ENCODE measurements at regions not wholly inside any gene's neighbourhood (a gene's known extent, or its start where the extent isn't known, plus 50 kb on each side); places are given as distances from the start of the nearest gene placed in this dataset.
"Not testable (repeated sequence)": the region's sequence is repeated elsewhere in the genome, so short reads cannot be mapped to it uniquely, and the experiment has no call there.

DNA sequence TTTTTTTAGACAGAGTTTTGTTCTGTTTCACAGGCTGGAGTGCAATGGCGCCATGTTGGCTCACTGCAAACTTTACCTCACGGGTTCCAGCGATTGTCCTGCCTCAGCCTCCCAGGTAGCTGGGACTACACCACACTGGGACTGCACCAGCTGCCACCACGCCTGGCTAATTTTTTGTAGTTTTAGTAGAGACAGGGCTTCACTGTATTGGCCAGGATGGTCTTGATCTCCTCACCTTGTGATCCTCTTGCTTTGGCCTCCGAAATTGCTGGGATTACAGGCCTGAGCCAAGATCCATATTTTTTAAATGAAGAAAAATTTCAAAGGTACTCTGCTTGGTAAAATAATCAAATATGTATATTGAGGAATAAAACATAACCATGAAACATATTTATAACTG lies 195.8 kb upstream of the TPTE start:
- not testable (repeated sequence) for H3K9me3 ChIP-seq (replicated peaks); H3K4me3 ChIP-seq; H3K36me3 ChIP-seq; H3K27me3 ChIP-seq (replicated peaks); H3K4me1 ChIP-seq (replicated peaks); H3K27ac ChIP-seq
- peak; percentile 80 to 89 for DNase-seq (ENCODE audit: low read depth in 1 of 2, low spot score in 2 of 2)

GRCh38 chr21:10326146-10326545 lies 195.2 kb upstream of the TPTE start:
- H3K4me1 ChIP-seq (replicated peaks); H3K36me3 ChIP-seq; H3K9me3 ChIP-seq (replicated peaks); H3K27me3 ChIP-seq (replicated peaks); DNase-seq (ENCODE audit: low read depth in 1 of 2, low spot score in 2 of 2); H3K4me3 ChIP-seq; H3K27ac ChIP-seq: not testable (repeated sequence)

GRCh38 chr21:10328646-10329045 lies 192.7 kb upstream of the TPTE start:
- not testable (repeated sequence) for H3K4me3 ChIP-seq; H3K27me3 ChIP-seq (replicated peaks); H3K36me3 ChIP-seq; H3K4me1 ChIP-seq (replicated peaks); DNase-seq (ENCODE audit: low read depth in 1 of 2, low spot score in 2 of 2); H3K27ac ChIP-seq; H3K9me3 ChIP-seq (replicated peaks)

GRCh38 chr21:10330641-10331119 lies 190.7 kb upstream of the TPTE start:
- not testable (repeated sequence) for H3K36me3 ChIP-seq; H3K4me3 ChIP-seq; H3K27me3 ChIP-seq (replicated peaks); H3K27ac ChIP-seq; H3K4me1 ChIP-seq (replicated peaks); H3K9me3 ChIP-seq (replicated peaks); DNase-seq (ENCODE audit: low read depth in 1 of 2, low spot score in 2 of 2)

DNA sequence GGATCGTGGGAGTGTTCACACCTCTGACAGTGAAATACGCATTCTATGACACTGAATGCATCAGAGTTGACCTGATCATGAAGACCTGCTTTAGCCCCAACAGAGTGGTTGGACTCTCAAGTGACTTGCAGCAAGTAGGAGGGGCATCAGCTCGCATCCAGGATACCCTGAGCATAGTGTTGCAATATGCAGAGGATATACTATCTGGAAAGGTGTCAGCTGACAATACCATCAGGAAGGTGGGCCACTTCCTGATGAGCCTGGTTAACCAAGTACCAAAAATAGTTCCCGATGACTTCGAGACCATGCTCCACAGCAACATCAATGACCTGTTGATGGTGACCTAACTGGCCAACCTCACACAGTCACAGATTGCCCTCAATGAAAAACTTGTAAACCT lies 190.2 kb upstream of the TPTE start:
- H3K4me1 ChIP-seq (replicated peaks); H3K27me3 ChIP-seq (replicated peaks); H3K9me3 ChIP-seq (replicated peaks); DNase-seq (ENCODE audit: low read depth in 1 of 2, low spot score in 2 of 2); H3K27ac ChIP-seq; H3K4me3 ChIP-seq; H3K36me3 ChIP-seq: not testable (repeated sequence)

- H3K36me3 ChIP-seq; H3K4me3 ChIP-seq; H3K27me3 ChIP-seq (replicated peaks); H3K4me1 ChIP-seq (replicated peaks); H3K9me3 ChIP-seq (replicated peaks); DNase-seq (ENCODE audit: low read depth in 1 of 2, low spot score in 2 of 2); H3K27ac ChIP-seq: not testable (repeated sequence)
Observed at GRCh38 chr21:10332935-10333334, 188.4 kb upstream of the TPTE start.

GRCh38 chr21:10334391-10334790 lies 187.0 kb upstream of the TPTE start:
- not testable (repeated sequence) for H3K27me3 ChIP-seq (replicated peaks); H3K9me3 ChIP-seq (replicated peaks); H3K27ac ChIP-seq; H3K4me3 ChIP-seq; H3K36me3 ChIP-seq; H3K4me1 ChIP-seq (replicated peaks); DNase-seq (ENCODE audit: low read depth in 1 of 2, low spot score in 2 of 2)

DNA sequence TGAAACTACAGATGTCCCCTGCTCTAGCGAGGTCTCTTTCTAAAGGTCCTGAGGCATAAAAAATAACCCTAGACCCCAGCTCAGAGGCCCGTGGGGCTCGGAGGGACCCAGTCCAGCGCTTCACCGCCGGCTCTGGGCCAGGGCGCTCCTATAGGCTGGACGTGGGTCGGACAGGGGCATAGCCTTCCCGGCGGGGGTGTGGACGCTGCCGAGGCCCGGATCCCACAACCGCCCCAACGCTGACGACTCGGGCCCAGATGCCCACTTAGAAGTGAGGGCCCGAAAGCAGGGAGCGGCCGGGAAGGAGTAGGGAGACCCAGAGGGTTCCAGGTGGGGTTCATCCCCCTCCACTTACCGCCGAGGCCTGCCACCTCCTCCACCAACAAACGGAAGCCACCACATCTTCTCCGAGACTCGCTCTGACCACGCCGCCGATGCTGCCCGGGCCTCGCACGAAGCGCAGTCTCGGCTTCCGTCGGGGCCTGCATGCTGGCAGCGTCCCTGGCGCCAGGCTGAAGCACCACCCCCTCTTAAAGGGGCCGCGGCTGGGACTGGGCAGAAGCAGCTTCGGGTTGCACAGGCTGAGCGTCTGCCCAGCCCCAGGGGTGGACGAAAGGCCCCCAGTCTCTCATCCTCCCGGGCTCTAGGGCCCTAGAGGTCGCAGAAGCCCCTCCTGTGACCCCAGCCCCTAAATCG lies 179.0 kb upstream of the TPTE start:
- not testable (repeated sequence) for H3K9me3 ChIP-seq (replicated peaks)

GRCh38 chr21:10343146-10343935 lies 178.0 kb upstream of the TPTE start:
- peak in 1 of 2 experiments; percentile 57 for DNase-seq (ENCODE audit: low read depth in 1 of 2, low spot score in 2 of 2)
- H3K9me3 ChIP-seq (replicated peaks); H3K36me3 ChIP-seq; H3K27me3 ChIP-seq (replicated peaks); H3K4me3 ChIP-seq; H3K27ac ChIP-seq; H3K4me1 ChIP-seq (replicated peaks): not testable (repeated sequence)

More for the DNA sequence above, 179.0 kb upstream of the TPTE start:
- H3K36me3 ChIP-seq; H3K27ac ChIP-seq; H3K4me3 ChIP-seq; H3K27me3 ChIP-seq (replicated peaks); H3K4me1 ChIP-seq (replicated peaks); DNase-seq (ENCODE audit: low read depth in 1 of 2, low spot score in 2 of 2): not testable (repeated sequence)

DNA sequence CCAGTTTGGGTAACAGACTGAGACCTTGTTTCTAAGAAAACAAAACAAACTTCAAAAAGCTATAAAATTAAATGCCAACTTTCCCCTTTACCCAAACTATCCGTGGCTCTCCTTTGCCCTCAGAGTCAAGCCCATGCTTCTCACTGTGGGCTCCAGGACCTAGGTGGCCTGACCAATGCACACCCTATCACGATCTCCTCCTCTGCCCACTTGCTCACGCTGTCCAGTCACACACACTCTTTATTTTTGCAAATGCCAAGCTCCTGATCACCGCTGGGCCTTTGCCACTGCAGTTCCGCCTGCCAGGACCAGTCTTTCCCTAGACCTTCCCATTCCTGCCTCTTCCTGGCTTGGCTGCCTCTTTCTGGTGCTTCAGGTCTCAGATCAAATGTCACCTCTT lies 177.1 kb upstream of the TPTE start:
- H3K27me3 ChIP-seq (replicated peaks); H3K27ac ChIP-seq; H3K9me3 ChIP-seq (replicated peaks); DNase-seq (ENCODE audit: low read depth in 1 of 2, low spot score in 2 of 2); H3K4me1 ChIP-seq (replicated peaks); H3K4me3 ChIP-seq; H3K36me3 ChIP-seq: not testable (repeated sequence)

DNA sequence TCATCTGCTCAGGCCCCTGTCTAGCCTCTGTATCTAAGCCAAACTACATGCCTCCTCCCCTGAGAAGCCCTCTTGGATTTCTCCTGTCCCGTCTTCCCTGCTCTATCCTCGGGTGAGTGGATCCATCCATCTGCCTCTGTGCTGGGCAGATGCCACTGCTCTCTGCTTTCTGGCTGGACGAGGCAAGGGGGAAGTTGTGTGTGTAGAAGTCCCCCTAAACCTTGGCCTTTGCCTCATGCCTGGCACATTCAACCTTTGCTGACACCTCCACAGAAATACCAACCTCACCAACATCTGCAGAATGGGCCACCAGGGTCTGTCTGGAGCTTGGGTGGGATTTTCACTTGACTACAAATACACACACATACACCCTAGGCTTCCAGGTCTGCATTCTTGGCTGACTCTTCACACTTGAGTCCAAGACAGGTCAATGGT lies 176.2 kb upstream of the TPTE start:
- not testable (repeated sequence) for H3K27me3 ChIP-seq (replicated peaks); H3K4me1 ChIP-seq (replicated peaks); H3K36me3 ChIP-seq; H3K9me3 ChIP-seq (replicated peaks); H3K4me3 ChIP-seq; DNase-seq (ENCODE audit: low read depth in 1 of 2, low spot score in 2 of 2); H3K27ac ChIP-seq

GRCh38 chr21:10346249-10346648 lies 175.1 kb upstream of the TPTE start:
- not testable (repeated sequence) for DNase-seq (ENCODE audit: low read depth in 1 of 2, low spot score in 2 of 2); H3K27me3 ChIP-seq (replicated peaks); H3K27ac ChIP-seq; H3K4me1 ChIP-seq (replicated peaks); H3K36me3 ChIP-seq; H3K9me3 ChIP-seq (replicated peaks); H3K4me3 ChIP-seq

GRCh38 chr21:10346933-10347615 lies 174.3 kb upstream of the TPTE start:
- not testable (repeated sequence) for H3K4me1 ChIP-seq (replicated peaks); H3K27ac ChIP-seq; H3K36me3 ChIP-seq; H3K4me3 ChIP-seq; H3K9me3 ChIP-seq (replicated peaks); DNase-seq (ENCODE audit: low read depth in 1 of 2, low spot score in 2 of 2); H3K27me3 ChIP-seq (replicated peaks)

DNA sequence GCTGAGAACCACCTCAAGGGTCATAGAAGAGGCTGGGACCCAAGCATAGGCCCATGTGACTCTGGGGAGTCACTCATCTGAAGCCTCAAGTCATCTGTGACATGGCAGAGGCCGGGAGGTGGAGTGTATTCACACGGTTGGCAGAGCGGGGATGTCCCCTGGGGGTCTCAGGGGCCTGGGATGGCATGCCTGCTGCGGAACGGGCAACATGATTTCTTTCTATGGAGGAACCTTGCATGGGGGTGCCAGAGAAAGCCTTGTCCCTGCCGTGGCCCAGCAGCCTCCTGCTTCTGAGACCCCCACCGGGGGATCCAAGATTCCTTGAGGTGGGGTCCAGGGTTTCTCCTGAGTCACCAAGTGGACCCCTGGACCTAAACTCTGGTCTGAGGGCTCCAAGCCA lies 173.7 kb upstream of the TPTE start:
- not testable (repeated sequence) for H3K27me3 ChIP-seq (replicated peaks); H3K9me3 ChIP-seq (replicated peaks)
- DNase-seq (ENCODE audit: low read depth in 1 of 2, low spot score in 2 of 2), result peak in 1 of 2 experiments; percentile 52

More for the DNA sequence above, 173.7 kb upstream of the TPTE start:
- H3K27ac ChIP-seq; H3K4me1 ChIP-seq (replicated peaks); H3K36me3 ChIP-seq; H3K4me3 ChIP-seq: not testable (repeated sequence)
